ENCODE measurements at regions not wholly inside any gene's neighbourhood (a gene's known extent, or its start where the extent isn't known, plus 50 kb on each side); places are given as distances from the start of the nearest gene placed in this dataset.

- no peak for TF ChIP-seq CTCF (IDR thresholded peaks at IDR 0.05)
- TF ChIP-seq POLR2A (IDR thresholded peaks at IDR 0.05): no peak
These were observed 476.9 kb downstream of the NR2F2 start for GRCh38 chr15:96807361-96807760.
